H1 (cell line): ENCODE measurements at regions not wholly inside any gene's neighbourhood (a gene's known extent, or its start where the extent isn't known, plus 50 kb on each side); places are given as distances from the start of the nearest gene placed in this dataset.

Experiments
- CTCF ChIA-PET: fragments of 300-600 bp; sonication (Branson Sonifier 250); formaldehyde crosslinking; loops from one replicate; lab custom pipeline; 2021; ENCODE audit not compliant: partially characterized antibody; lab: Charles Lee
- POLR2A ChIA-PET: fragments of 300-600 bp; sonication (Branson Sonifier 250); formaldehyde crosslinking; loops from one replicate; lab custom pipeline; 2021; ENCODE audit warnings: inconsistent platforms; ENCODE audit not compliant: partially characterized antibody; lab: Charles Lee
- DNase-seq, 2 experiments: peaks; one replicate each; pipeline versions ENCODE4 v3.0.0 to v3.0.0-alpha.2; 2010 to 2022; ENCODE audit warnings: low spot score in 2 of 2, low read depth in 1 of 2, mixed read lengths in 1 of 2
- FAIRE-seq: peaks from 2 replicates; lab custom pipeline; 2011; peaks lifted over from hg19 to GRCh38; lab: Jason Lieb, UNC
- H2AFZ ChIP-seq: 2 replicates; pipeline ENCODE4 v1.8.1; 2012; ENCODE audit warnings: low read length, inconsistent platforms
- H2AK5ac ChIP-seq: 2 replicates; pipeline ENCODE4 v1.6.1; 2013; ENCODE audit warnings: low read depth, low read length
- H2BK120ac ChIP-seq: replicated peaks from 2 replicates; pipeline ENCODE3; 2013; ENCODE audit warnings: low read depth, low read length, inconsistent platforms
- H2BK12ac ChIP-seq: 2 replicates; pipeline ENCODE4 v1.6.1; 2013; ENCODE audit warnings: low read depth, low read length
- H2BK15ac ChIP-seq: 2 replicates; pipeline ENCODE4 v1.6.1; 2013; ENCODE audit warnings: low read length
- H2BK20ac ChIP-seq: 2 replicates; pipeline ENCODE4 v1.6.1; 2013; ENCODE audit warnings: low read length
- H2BK5ac ChIP-seq: 2 replicates; pipeline ENCODE4 v1.6.1; 2013; ENCODE audit warnings: low read depth, low read length
- H3K14ac ChIP-seq: 2 replicates; pipeline ENCODE4 v1.6.1; 2013; ENCODE audit warnings: inconsistent platforms; ENCODE audit not compliant: insufficient read length
- H3K18ac ChIP-seq: 2 replicates; pipeline ENCODE4 v1.6.1; 2013; ENCODE audit warnings: low read length; ENCODE audit errors: extremely low read depth
- H3K23ac ChIP-seq: 2 replicates; pipeline ENCODE4 v1.6.1; 2013; ENCODE audit warnings: inconsistent platforms; ENCODE audit not compliant: insufficient read length
- H3K23me2 ChIP-seq: 2 replicates; pipeline ENCODE4 v1.6.1; 2013; ENCODE audit warnings: low read depth, low read length
- H3K27ac ChIP-seq: 2 replicates; pipeline ENCODE4 v1.6.1; 2011; ENCODE audit warnings: low read depth, low read length, inconsistent platforms
- H3K27me3 ChIP-seq, 4 experiments: replicated peaks in 1 of 4; 1 replicate in 1 of 4; 2 replicates in 3 of 4; pipeline versions ENCODE4 v1.6.1 to v1.8.1; 2011 to 2013; ENCODE audit warnings: low read length in 3 of 4, mild to moderate bottlenecking in 3 of 4, inconsistent platforms in 2 of 4, mixed read lengths in 2 of 4, moderate library complexity in 1 of 4; ENCODE audit not compliant: control insufficient read depth in 3 of 4, insufficient read depth in 3 of 4; ENCODE audit errors: extremely low read depth in 1 of 4
- H3K36me3 ChIP-seq, 4 experiments: 2 replicates each; pipeline versions ENCODE4 v1.6.1 to v1.8.1; 2011 to 2013; ENCODE audit warnings: mild to moderate bottlenecking in 4 of 4, low read length in 3 of 4, moderate library complexity in 2 of 4, control low read depth in 1 of 4, inconsistent platforms in 1 of 4; ENCODE audit not compliant: insufficient read depth in 4 of 4, control insufficient read depth in 2 of 4
- H3K4ac ChIP-seq: replicated peaks from 2 replicates; pipeline ENCODE3; 2013; ENCODE audit warnings: low read length, low read depth, mixed read lengths, inconsistent platforms; ENCODE audit not compliant: insufficient read length
- H3K4me1 ChIP-seq, 4 experiments: replicated peaks in 1 of 4; 1 replicate in 1 of 4; 2 replicates in 3 of 4; pipeline versions ENCODE4 v1.6.1 to v1.8.1; 2011 to 2013; ENCODE audit warnings: low read length in 3 of 4, inconsistent platforms in 2 of 4, mixed read lengths in 1 of 4; ENCODE audit not compliant: insufficient read depth in 4 of 4, control insufficient read depth in 3 of 4
- H3K4me2 ChIP-seq, 2 experiments: 2 replicates each; pipeline versions ENCODE4 v1.6.1 to v1.8.1; 2011 to 2013; ENCODE audit warnings: low read depth in 2 of 2, low read length in 2 of 2, control low read depth in 1 of 2, inconsistent platforms in 1 of 2, mild to moderate bottlenecking in 1 of 2; ENCODE audit not compliant: insufficient read depth in 1 of 2
- H3K4me3 ChIP-seq, 4 experiments: fragments of 200-600, 300-600 bp in 1 of 4; sonication (generic), shearing (Covaris generic), sonication (Bioruptor Twin) in 1 of 4; 2 replicates each; pipeline versions ENCODE4 v1.5.1 to v1.8.1; 2011 to 2016; ENCODE audit warnings: low read length in 4 of 4, low read depth in 3 of 4, control low read depth in 2 of 4, inconsistent platforms in 2 of 4, mild to moderate bottlenecking in 2 of 4, mixed read lengths in 1 of 4, moderate library complexity in 1 of 4; ENCODE audit not compliant: insufficient read depth in 2 of 4; ENCODE audit errors: extremely low read depth in 1 of 4
- H3K56ac ChIP-seq: replicated peaks from 2 replicates; pipeline ENCODE3; 2013; ENCODE audit warnings: low read depth, mild to moderate bottlenecking, mixed read lengths, low read length, inconsistent platforms; ENCODE audit not compliant: insufficient read length
- H3K79me1 ChIP-seq: 2 replicates; pipeline ENCODE4 v1.6.1; 2013; ENCODE audit warnings: low read depth, low read length, control low read depth
- H3K79me2 ChIP-seq, 2 experiments: 2 replicates each; pipeline versions ENCODE4 v1.6.1 to v1.8.1; 2012 to 2013; ENCODE audit warnings: low read length in 2 of 2, mild to moderate bottlenecking in 2 of 2, inconsistent platforms in 1 of 2; ENCODE audit not compliant: insufficient read depth in 2 of 2, control insufficient read depth in 1 of 2
- H3K9ac ChIP-seq, 4 experiments: replicated peaks in 1 of 4; 1 replicate in 1 of 4; 2 replicates in 3 of 4; pipeline versions ENCODE4 v1.6.1 to v1.8.1; 2011 to 2013; ENCODE audit warnings: low read depth in 3 of 4, low read length in 3 of 4, control low read depth in 2 of 4, mild to moderate bottlenecking in 2 of 4, moderate library complexity in 2 of 4, inconsistent platforms in 1 of 4; ENCODE audit errors: extremely low read depth in 1 of 4
- H3K9me3 ChIP-seq, 2 experiments: 2 replicates each; pipeline versions ENCODE4 v1.6.1 to v1.8.1; 2012 to 2013; ENCODE audit warnings: mild to moderate bottlenecking in 2 of 2, moderate library complexity in 2 of 2, control low read depth in 1 of 2, inconsistent platforms in 1 of 2, low read depth in 1 of 2, low read length in 1 of 2, mixed read lengths in 1 of 2; ENCODE audit not compliant: insufficient read depth in 2 of 2
- H4K20me1 ChIP-seq, 2 experiments: replicated peaks in 1 of 2; 2 replicates each; pipeline versions ENCODE3 to v1.8.1; 2011 to 2013; ENCODE audit warnings: inconsistent platforms in 2 of 2, low read length in 2 of 2, mild to moderate bottlenecking in 1 of 2; ENCODE audit not compliant: insufficient read depth in 2 of 2, control insufficient read depth in 1 of 2
- H4K5ac ChIP-seq: 2 replicates; pipeline ENCODE4 v1.6.1; 2013; ENCODE audit warnings: low read length, low read depth, mixed read lengths, inconsistent platforms; ENCODE audit not compliant: insufficient read length
- H4K8ac ChIP-seq: 2 replicates; pipeline ENCODE4 v1.8.0; 2013; ENCODE audit warnings: mild to moderate bottlenecking, moderate library complexity, low read length, inconsistent platforms; ENCODE audit not compliant: insufficient read depth; ENCODE audit errors: extremely low read depth
- H4K91ac ChIP-seq: replicated peaks from 2 replicates; pipeline ENCODE3; 2013; ENCODE audit warnings: low read length, mixed read lengths, inconsistent platforms; ENCODE audit not compliant: insufficient read length
- ASH2L ChIP-seq: fragments of 200-600, 300-600 bp; sonication (generic); IDR thresholded peaks from one replicate; pipeline ENCODE4 v1.7.1; 2017; ENCODE audit warnings: low read length
- RAD21 ChIP-seq, 2 experiments: IDR thresholded peaks in 1 of 2; conservative IDR thresholded peaks in 1 of 2; 2 replicates each; pipeline ENCODE4 v1.6.1; 2011; ENCODE audit warnings: low read depth in 2 of 2, low read length in 2 of 2, improper control_type of control experiment in 1 of 2, inconsistent platforms in 1 of 2, mild to moderate bottlenecking in 1 of 2, moderate library complexity in 1 of 2
- WGBS, 2 experiments: shearing (Covaris generic) in 1 of 2; methylation state at CpG; one replicate each; pipeline versions ENCODE4 v1.1.6 to v1.1.7; 2013 to 2015; ENCODE audit warnings: low lambda C conversion rate in 2 of 2, mixed read lengths in 2 of 2, inconsistent platforms in 1 of 2, low coverage in 1 of 2, missing lambda C conversion rate in 1 of 2; ENCODE audit not compliant: insufficient replicate concordance in 2 of 2, insufficient coverage in 1 of 2, insufficient read length in 1 of 2; ENCODE audit errors: extremely low coverage in 1 of 2, missing lambda C conversion rate in 1 of 2; 5-methylcytosine and 5-hydroxymethylcytosine counted together

- Histone ChIP-seq H2BK20ac (no peak overlapping the region), H3K4me1 (no peaks in the 10 kb centered on the region), H2AK5ac (no peak overlapping the region), H2BK15ac (no peak overlapping the region), H3K4ac (no peak overlapping the region), H4K91ac (no peak overlapping the region), H4K8ac (no peak overlapping the region), H2BK5ac (no peak overlapping the region), H4K20me1 (no peaks in the 10 kb centered on the region), H3K4me2 (no peak overlapping the region), H3K56ac (no peak overlapping the region), H3K23ac (no peak overlapping the region), H2BK12ac (no peak overlapping the region), H3K79me2 (no peaks in the 10 kb centered on the region), H2AFZ (no peak overlapping the region), H3K36me3 (no peaks in the 10 kb centered on the region), H3K18ac (no peak overlapping the region), H3K79me1 (no peaks in the 10 kb centered on the region), H3K9me3 (no peaks in the 10 kb centered on the region; a peak in 1 of 4 replicates), H3K27ac (no peak overlapping the region), H2BK120ac (no peak overlapping the region), H3K4me3 (no peak overlapping the region), H3K27me3 (no peaks in the 10 kb centered on the region), H4K5ac (no peak overlapping the region), H3K14ac (no peak overlapping the region), H3K23me2 (no peaks in the 10 kb centered on the region), H3K9ac (no peak overlapping the region)
- DNase-seq (no peak), FAIRE-seq (no peak)
- TF ChIP-seq RAD21 (IDR thresholded peaks at IDR 0.05 in 1 of 2, conservative IDR thresholded peaks at IDR 0.05 in 1 of 2; ENCODE audit: low read depth in 2 of 2, low read length in 2 of 2), result 0 out of 4 replicates have a peak, but pooled peaks of 1 of the 2 experiments have one; percentile 2
- TF ChIP-seq ASH2L, result no peak
- ChIA-PET CTCF (interaction anchor here (0.7 to 1.6 kb wide), 8 partner anchors 9 to 454 kb away, joined by 3 to 4 read pairs (median 3); no protein-coding TSS in a partner anchor), POLR2A (no interaction called here)
- WGBS, 2 experiments, result 80% methylated on average over 3 of the region's 3 CpGs; no CpG with 5 or more reads in 1 of the 2 experiments
Observed at GRCh38 chr11:110774138-110775014, 62.1 kb upstream of the ARHGAP20 start.
